ENCODE measurements at regions not wholly inside any gene's neighbourhood (a gene's known extent, or its start where the extent isn't known, plus 50 kb on each side); places are given as distances from the start of the nearest gene placed in this dataset.
"Not testable (repeated sequence)": the region's sequence is repeated elsewhere in the genome, so short reads cannot be mapped to it uniquely, and the experiment has no call there.

DNA sequence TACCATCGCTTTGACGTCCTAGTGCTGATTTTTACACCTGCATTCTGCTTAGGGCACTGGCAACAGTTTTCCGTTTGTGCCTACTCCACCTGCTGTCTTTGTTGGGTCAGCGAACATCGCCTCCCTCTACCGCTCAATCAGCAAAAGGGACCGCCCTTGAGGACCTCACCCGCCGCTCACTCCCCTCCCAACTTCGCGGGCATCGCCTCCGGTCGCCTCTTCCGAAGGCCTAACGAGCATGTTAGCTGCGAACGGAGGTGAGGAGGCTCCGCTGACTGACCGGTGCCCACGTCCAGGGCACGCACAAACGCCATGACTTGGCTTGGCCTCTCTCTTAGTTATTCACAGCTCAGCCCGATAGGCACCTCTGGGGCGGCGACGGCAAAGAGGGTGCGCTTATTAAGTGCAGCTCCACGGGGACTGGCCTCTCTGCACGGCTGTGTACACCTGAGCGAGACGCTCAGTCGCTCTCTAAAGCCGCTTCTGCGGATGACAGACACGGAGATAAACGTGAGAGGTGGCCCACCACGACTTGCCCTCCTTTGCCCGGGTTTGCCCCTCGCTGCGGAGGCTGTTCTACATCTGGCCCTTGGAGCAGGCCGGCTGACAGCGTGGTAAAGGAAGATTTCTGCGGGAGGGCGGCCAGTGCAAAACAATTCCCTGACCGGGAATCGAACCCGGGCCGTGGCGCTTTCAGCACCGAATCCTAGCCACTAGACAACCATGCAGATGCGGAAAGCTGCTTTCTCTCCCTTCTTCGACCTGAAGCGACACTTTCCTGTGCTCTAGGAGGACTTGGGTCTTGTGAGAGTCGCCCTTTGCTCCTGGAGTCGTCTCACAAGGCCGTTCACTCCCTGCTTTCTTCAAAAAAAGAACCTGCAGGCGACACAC, 81.6 kb upstream of the FCGR1A start:
- not testable (repeated sequence) for DNase-seq

DNA sequence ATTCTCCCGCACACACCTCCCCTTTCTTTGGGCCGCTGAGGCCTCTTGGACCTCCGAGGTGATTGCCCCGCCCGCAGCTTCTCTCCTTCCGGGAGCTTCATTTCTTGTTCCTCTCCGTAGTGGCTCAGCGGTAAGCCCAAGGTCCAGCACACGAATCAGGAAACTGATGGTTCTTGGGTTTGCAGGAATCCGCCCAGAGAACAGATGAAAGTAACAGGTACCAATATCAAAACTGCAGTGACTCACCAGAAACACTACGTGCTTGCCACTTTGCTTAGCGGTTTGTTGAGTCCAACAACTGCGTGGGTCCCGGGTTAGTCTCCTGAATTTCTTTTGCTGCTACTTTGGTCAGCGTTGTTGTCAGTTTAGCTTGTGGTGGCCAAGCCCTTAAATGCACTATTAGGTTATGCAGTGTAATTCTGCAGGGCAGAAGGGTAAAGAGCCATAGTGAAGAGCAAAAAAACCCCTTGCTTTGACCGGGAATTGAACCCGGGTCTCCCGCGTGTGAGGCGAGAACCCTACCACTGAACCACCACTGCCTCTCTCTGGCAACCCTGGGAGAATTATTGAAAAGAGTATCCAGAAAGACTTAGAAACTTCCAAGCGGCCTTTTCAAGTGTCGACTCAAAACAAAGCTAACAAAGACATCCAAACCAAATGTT, 74.2 kb upstream of the FCGR1A start:
- peak; percentile 60 for DNase-seq

DNA sequence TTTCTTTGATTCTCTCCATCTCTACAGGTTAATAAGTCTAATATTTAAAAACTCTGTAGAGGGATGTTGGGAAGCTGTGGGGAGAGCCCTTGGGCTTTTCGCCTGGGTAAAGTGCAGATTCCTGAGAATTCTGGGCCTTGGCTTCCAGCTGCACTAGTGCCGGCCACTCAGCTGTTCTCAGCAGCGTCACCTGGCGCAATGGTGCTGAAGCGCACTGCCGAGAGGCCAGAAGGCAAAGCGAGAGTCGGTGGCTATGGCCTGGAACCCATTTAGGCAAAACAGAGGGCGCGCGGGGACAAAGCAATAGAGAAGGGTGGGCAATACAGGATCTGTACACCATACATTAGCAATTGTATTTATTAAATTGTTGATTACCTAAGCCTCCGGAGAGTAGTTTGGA, 70.8 kb upstream of the FCGR1A start:
- DNase-seq, result not testable (repeated sequence)

DNA sequence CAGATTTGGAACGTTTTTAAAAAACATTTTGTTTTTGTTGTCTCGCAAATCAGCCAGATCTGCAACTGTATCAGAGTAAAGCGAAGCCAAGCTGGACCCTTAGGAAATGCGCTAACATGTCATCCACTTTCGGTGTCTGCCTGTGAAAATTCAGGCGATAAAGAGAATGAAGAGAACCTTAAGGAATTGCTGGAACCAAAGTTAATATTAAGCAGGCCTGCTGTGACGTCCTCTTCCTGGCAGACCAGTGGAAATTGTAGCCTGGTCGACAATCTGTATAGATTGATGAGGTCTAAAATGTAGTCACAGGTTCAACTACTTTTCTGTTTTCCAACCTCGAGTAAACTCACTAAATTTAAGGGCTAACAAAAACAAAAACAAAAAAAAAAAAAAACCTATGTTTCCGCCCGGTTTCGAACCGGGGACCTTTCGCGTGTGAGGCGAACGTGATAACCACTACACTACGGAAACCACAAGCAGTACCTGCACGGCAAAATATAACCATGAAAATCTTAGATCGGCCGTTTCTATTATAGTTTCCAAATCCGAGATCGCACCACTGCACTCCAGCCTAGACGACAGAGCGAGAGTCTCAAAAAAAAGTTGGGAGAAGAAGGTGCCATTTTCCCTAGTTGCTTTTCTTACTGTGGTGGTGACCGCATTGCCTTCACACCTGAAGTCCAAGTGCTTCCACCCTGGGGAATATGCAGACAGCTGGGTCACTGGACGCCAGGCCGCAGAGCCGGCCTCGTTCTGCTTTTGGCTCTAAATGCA, 70.2 kb upstream of the FCGR1A start:
- DNase-seq, result peak; percentile 64

DNA sequence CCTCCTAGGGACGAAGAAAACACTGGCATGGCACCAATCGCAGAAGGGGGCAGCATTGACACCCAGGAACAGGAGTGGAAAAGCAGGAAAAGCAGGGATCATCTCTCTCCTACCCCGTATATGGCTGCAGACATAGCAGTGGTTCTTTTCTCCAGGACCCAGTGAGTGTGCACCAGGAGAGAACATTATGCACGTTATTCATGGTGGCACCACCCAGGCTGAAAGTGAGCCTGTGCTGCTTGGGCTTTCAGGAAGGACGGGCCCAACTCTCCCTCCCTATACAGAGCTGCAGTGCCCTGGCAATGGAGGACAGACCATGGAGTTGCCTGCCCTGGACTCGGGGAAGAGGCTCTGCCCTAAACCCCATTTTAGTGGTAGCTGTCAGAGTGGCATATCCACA, 69.0 kb upstream of the FCGR1A start:
- not testable (repeated sequence) for DNase-seq

DNA sequence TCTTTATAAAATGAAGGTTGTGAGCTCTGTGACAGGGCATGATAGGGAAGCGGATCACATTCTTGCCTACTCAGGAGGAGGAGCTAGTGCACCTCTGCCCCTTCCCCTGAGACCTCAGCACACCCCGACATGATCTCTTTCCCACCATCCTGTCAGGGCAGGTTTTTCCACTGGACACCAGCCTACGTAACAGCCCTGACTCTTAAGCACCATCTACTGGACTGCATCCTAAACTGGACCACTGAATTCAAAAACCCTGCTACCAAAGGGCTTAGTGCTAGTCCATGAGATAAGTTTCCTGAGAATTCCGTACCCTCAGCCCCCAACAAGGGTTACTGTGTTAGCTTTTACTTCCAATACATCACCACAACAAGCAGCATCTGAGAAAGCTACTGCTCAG, 68.5 kb upstream of the FCGR1A start:
- DNase-seq, result not testable (repeated sequence)

DNA sequence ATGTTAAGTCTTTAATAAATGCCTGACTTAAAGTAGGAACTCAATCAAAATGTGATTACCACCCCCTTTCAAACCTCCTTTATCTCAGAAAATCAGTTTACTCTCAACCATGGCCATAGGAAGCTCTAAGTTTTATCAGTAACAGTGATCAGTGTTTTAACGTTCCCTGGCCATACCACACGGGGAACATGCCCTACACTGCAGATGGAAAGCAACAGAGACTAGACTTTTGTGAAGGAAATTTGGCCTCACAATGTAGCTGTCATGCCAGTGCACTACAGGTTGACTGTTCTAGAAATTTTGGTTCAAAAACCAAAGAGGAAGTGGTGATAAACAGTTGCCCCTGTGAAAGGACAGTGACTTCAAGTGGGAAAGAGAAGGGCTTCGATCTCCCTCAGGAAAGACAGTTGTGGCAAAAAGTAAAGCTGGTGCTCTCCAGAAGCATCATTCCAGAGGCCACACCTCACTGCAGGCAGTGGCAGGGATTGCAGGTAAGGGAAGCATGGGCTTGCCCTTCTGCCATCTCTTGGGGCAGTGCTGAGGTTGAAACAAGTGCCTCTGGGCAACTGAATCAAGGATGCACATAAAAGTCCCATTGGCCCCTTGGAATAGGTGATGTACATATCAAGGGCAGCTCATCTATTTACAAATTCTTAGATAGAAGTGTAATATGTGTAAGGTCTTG, 57.7 kb upstream of the FCGR1A start:
- not testable (repeated sequence) for DNase-seq

DNA sequence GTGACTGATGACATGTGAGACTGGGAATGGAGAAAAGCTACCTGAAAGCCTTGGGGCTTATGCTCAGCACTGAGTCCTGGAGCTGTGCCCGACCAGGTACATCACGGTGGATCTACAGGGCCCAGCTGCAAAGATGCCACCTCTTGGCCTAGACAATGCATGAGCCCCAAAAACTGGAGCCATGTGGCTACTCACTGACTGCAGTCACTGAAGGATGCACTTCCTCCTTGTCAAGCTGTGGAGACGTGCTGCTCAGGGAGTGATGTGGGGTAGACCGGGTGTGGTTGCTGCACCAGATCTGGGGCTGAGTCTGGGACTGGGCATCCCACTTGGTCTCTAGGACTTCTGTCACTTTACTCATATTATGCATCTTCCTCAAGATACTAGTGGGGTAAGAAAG, 55.8 kb upstream of the FCGR1A start:
- DNase-seq, result not testable (repeated sequence)

DNA sequence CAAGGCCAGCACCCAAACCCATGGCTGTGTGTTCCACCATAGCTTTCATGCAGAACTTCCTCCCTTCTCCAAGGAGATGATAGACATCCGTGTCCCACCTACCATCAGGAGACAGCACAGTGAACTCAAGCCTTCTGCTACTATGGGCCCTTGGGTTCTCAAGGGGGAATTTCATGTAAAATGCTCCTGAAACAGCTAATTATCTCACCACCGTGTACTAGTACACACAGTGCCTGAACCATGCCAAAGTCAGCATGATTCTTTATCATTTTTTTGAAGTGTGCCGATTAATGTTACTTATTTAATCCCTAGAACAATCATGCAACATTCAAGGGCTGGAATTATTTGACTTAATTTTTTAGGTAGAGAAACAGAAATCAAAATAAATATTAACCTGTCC, 53.9 kb upstream of the FCGR1A start:
- not testable (repeated sequence) for DNase-seq

Measured in dermis blood vessel endothelial cell (primary cell).